GM10266 (cell line): ENCODE measurements at regions not wholly inside any gene's neighbourhood (a gene's known extent, or its start where the extent isn't known, plus 50 kb on each side); places are given as distances from the start of the nearest gene placed in this dataset.
"Not testable (repeated sequence)": the region's sequence is repeated elsewhere in the genome, so short reads cannot be mapped to it uniquely, and the experiment has no call there.

ENCODE experiments used
- DNase-seq: peaks from one replicate; pipeline ENCODE4 v3.0.0; 2012; ENCODE audit errors: extremely low spot score
- CTCF ChIP-seq: IDR thresholded peaks from 2 replicates; pipeline ENCODE4 v1.5.1; 2012; ENCODE audit warnings: mild to moderate bottlenecking, low read depth; ENCODE audit not compliant: control insufficient read depth, insufficient read depth; ENCODE audit errors: missing control alignments

- TF ChIP-seq CTCF = no peak
Observed at GRCh38 chr9:32882705-32883104, 99.4 kb downstream of the TMEM215 start.

GRCh38 chr9:32884482-32884881 lies 101.1 kb downstream of the TMEM215 start:
- no peak for DNase-seq

More at GRCh38 chr9:32882705-32883104, 99.4 kb downstream of the TMEM215 start:
- DNase-seq = no peak

GRCh38 chr9:32886021-32886420 lies 102.7 kb downstream of the TMEM215 start:
- no peak for TF ChIP-seq CTCF
- DNase-seq = no peak

More at GRCh38 chr9:32884482-32884881, 101.1 kb downstream of the TMEM215 start:
- TF ChIP-seq CTCF = no peak

- not testable (repeated sequence) for DNase-seq
Observed at GRCh38 chr9:32894485-32894884, 106.9 kb downstream of the APTX start.

- TF ChIP-seq CTCF = no peak
- no peak for DNase-seq
Observed at GRCh38 chr9:32899181-32899580, 102.2 kb downstream of the APTX start.

GRCh38 chr9:32899761-32900160 lies 101.7 kb downstream of the APTX start:
- DNase-seq = no peak
- no peak for TF ChIP-seq CTCF

GRCh38 chr9:32906213-32906612 lies 95.2 kb downstream of the APTX start:
- no peak for DNase-seq
- TF ChIP-seq CTCF = no peak

GRCh38 chr9:32915802-32916201 lies 85.6 kb downstream of the APTX start:
- no peak for TF ChIP-seq CTCF
- DNase-seq = no peak
